ENCODE measurements at regions not wholly inside any gene's neighbourhood (a gene's known extent, or its start where the extent isn't known, plus 50 kb on each side); places are given as distances from the start of the nearest gene placed in this dataset.

DNA sequence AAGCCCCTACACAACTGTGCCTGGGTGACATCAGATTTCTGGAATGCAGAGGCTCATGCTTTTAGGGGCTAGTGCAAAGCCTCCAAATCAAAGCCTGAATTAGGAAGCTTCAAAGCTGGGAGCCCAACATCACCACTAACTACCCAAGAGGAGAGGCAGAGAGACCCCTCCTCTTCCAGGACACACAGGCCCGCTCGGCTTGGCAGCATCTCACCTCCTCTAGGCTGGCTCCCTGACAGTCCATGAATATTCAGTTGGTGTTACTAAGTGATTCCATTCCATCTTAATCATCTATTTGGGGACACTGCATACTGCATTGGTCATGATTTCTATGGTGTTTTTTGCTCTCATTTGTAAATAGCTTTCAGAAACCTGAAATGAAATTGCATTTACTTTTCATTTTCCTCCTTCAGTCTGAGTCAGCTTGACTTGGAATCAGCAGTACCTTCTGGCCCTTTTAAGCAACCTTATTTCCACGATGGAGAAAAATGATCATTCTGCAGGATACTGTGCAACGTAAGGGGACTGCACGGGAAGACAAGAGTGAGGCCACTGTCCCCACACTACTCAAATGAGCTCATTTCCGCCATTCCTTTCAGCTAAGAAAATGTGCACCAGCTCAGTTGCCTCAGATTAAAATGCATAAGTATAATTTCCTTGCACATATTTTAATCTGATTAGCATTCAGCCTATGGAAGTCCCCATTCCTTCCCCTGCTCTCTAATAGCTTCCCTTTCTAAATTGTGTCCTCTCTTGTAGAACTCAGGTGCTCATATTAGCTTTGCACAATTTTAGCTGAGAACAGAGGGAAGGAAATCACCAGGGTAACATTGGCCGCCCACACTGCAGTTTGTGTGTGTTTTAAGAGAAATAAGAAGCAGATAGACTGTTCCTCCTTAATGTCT, 219.9 kb downstream of the RFC3 start:
- Histone ChIP-seq H3K4me3 (IDR thresholded peaks at IDR 0.05; ENCODE audit: insufficient read depth, low read depth, low read length) (no peak overlapping the region), H3K27ac (no peak overlapping the region), H3K27me3 (ENCODE audit: insufficient read depth, low read depth) (no peaks in the 10 kb centered on the region), H3K9ac (no peak overlapping the region), H2AFZ (ENCODE audit: low read depth) (no peak overlapping the region), H3K36me3 (ENCODE audit: insufficient read depth) (no peaks in the 10 kb centered on the region), H3K4me1 (ENCODE audit: low read depth, poor library complexity, severe bottlenecking) (no peaks in the 10 kb centered on the region), H4K20me1 (ENCODE audit: insufficient read depth) (no peaks in the 10 kb centered on the region), H3K79me2 (ENCODE audit: insufficient read depth, low read depth) (no peaks in the 10 kb centered on the region), H3K4me2 (no peak overlapping the region)
- TF ChIP-seq, protein P1, sequence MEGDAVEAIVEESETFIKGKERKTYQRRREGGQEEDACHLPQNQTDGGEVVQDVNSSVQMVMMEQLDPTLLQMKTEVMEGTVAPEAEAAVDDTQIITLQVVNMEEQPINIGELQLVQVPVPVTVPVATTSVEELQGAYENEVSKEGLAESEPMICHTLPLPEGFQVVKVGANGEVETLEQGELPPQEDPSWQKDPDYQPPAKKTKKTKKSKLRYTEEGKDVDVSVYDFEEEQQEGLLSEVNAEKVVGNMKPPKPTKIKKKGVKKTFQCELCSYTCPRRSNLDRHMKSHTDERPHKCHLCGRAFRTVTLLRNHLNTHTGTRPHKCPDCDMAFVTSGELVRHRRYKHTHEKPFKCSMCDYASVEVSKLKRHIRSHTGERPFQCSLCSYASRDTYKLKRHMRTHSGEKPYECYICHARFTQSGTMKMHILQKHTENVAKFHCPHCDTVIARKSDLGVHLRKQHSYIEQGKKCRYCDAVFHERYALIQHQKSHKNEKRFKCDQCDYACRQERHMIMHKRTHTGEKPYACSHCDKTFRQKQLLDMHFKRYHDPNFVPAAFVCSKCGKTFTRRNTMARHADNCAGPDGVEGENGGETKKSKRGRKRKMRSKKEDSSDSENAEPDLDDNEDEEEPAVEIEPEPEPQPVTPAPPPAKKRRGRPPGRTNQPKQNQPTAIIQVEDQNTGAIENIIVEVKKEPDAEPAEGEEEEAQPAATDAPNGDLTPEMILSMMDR (conservative IDR thresholded peaks at IDR 0.05; ENCODE audit: low read depth, low read length), result no peak

DNA sequence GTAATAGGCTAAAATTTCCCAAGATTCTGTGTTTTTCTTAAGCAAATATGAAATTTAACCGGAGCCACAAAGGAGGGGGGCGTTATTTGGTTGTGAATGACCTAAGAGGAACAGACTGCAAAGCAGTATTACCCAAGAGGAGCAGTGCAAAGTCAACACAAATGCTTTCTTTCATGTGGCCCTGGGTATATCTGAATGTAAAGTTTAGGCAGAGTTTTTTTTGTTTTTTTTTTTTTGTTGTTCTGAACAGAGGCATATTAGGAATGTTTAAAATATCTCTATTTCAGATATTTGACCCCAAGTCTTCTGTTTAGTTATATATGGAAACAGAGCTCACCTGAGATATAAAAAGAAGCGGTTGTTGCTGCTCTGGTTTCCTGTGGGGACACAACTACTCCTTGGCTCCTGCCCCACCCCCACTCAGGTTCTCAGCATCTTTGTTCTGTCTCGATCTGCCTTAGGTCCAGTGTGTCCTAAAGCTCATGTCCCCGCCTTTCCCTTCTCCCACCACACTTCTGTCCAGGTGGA, 220.7 kb downstream of the RFC3 start:
- Histone ChIP-seq H3K4me1 (ENCODE audit: low read depth, poor library complexity, severe bottlenecking) (no peaks in the 10 kb centered on the region), H4K20me1 (ENCODE audit: insufficient read depth) (no peaks in the 10 kb centered on the region), H3K27me3 (ENCODE audit: insufficient read depth, low read depth) (no peaks in the 10 kb centered on the region), H3K79me2 (ENCODE audit: insufficient read depth, low read depth) (no peaks in the 10 kb centered on the region), H3K36me3 (ENCODE audit: insufficient read depth) (no peaks in the 10 kb centered on the region), H3K4me3 (IDR thresholded peaks at IDR 0.05; ENCODE audit: insufficient read depth, low read depth, low read length) (no peak overlapping the region), H2AFZ (ENCODE audit: low read depth) (no peak overlapping the region), H3K9ac (no peak overlapping the region), H3K27ac (no peak overlapping the region), H3K4me2 (no peak overlapping the region)
- TF ChIP-seq, protein P1 (conservative IDR thresholded peaks at IDR 0.05; ENCODE audit: low read depth, low read length), result no peak

DNA sequence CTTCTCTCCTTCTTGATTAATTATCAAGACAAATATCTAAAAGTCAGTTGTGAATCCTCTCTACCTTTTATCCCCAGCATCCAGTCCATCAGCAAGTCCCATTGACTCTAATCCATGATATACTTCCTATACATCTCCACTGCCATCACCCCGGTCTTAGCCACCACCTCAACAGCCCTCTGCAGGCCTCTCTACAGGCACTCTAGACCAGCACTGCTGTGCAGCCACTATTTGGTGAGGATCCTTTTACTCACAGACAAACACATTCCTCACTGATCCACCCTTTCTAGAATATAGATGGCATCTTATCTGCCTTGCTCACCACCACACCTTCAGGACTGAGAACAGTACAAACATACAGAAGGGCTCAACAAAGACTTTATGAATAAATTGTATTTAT, 221.7 kb downstream of the RFC3 start:
- no peaks in the 10 kb centered on the region for H4K20me1 ChIP-seq (ENCODE audit: insufficient read depth)
- no peak overlapping the region for H2AFZ ChIP-seq (ENCODE audit: low read depth)
- no peaks in the 10 kb centered on the region for H3K27me3 ChIP-seq (ENCODE audit: insufficient read depth, low read depth)
- H3K4me3 ChIP-seq (IDR thresholded peaks at IDR 0.05; ENCODE audit: insufficient read depth, low read depth, low read length), result no peak overlapping the region
- H3K4me2 ChIP-seq, result no peak overlapping the region
- H3K9ac ChIP-seq, result no peak overlapping the region
- no peaks in the 10 kb centered on the region for H3K36me3 ChIP-seq (ENCODE audit: insufficient read depth)
- H3K79me2 ChIP-seq (ENCODE audit: insufficient read depth, low read depth), result no peaks in the 10 kb centered on the region
- TF ChIP-seq, protein P1 (conservative IDR thresholded peaks at IDR 0.05; ENCODE audit: low read depth, low read length), result no peak
- H3K27ac ChIP-seq, result no peak overlapping the region
- H3K4me1 ChIP-seq (ENCODE audit: low read depth, poor library complexity, severe bottlenecking), result peaks cover 10% of the 10 kb centered on the region

DNA sequence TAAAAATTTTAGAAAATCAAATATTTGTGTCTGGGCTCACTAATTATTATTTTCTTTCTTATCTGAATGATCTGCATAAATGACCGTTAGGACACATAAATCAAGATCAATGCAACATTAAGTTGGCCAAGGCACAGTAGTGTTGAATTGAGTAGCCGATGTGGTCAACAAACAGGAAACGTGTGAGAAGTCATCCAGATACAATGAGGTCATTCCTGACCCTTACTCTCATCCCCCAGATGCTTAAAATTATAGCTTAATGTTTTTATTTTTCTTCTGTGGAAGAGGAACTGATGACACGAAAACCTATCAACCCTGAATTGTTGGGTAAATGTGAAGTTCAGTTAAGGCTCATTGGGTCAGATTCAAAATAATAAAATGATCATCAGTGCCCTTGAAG, 222.9 kb downstream of the RFC3 start:
- peaks cover 22% of the 10 kb centered on the region for H3K4me1 ChIP-seq (ENCODE audit: low read depth, poor library complexity, severe bottlenecking)
- no peaks in the 10 kb centered on the region for H3K27me3 ChIP-seq (ENCODE audit: insufficient read depth, low read depth)
- H2AFZ ChIP-seq (ENCODE audit: low read depth), result no peak overlapping the region
- TF ChIP-seq, protein P1 (conservative IDR thresholded peaks at IDR 0.05; ENCODE audit: low read depth, low read length), result no peak
- H3K27ac ChIP-seq, result no peak overlapping the region
- no peak overlapping the region for H3K4me2 ChIP-seq
- H3K79me2 ChIP-seq (ENCODE audit: insufficient read depth, low read depth), result no peaks in the 10 kb centered on the region
- H4K20me1 ChIP-seq (ENCODE audit: insufficient read depth), result no peaks in the 10 kb centered on the region
- H3K9ac ChIP-seq, result no peak overlapping the region
- H3K36me3 ChIP-seq (ENCODE audit: insufficient read depth), result no peaks in the 10 kb centered on the region
- H3K4me3 ChIP-seq (IDR thresholded peaks at IDR 0.05; ENCODE audit: insufficient read depth, low read depth, low read length), result no peak overlapping the region

Data from KMS-11 (cell line).